DND-41 (cell line): ENCODE measurements at regions not wholly inside any gene's neighbourhood (a gene's known extent, or its start where the extent isn't known, plus 50 kb on each side); places are given as distances from the start of the nearest gene placed in this dataset.

Source experiments
- ATAC-seq: fragments of 200-7000 bp; cut with Tn5 transposase; 3 replicates; pipeline ENCODE4 v1.9.1; 2021; ENCODE audit warnings: low read depth; ENCODE audit not compliant: insufficient read depth
- DNase-seq: peaks from one replicate; pipeline ENCODE4 v3.0.0-alpha.2; 2020
- H2AFZ ChIP-seq: 2 replicates; pipeline ENCODE4 v1.6.0; 2012; ENCODE audit warnings: low read depth, low read length
- H3K27ac ChIP-seq: 2 replicates; pipeline ENCODE4 v1.5.1; 2012; ENCODE audit warnings: low read length, inconsistent platforms
- H3K27me3 ChIP-seq: fragments of 200-600 bp; sonication (generic); 2 replicates; pipeline ENCODE4 v1.6.0; 2012; ENCODE audit warnings: low read length, mild to moderate bottlenecking, inconsistent platforms; ENCODE audit not compliant: insufficient read depth, poor library complexity
- H3K36me3 ChIP-seq: 2 replicates; pipeline ENCODE4 v1.5.1; 2012; ENCODE audit warnings: low read length, inconsistent platforms; ENCODE audit not compliant: insufficient read depth
- H3K4me1 ChIP-seq: 2 replicates; pipeline ENCODE4 v1.5.1; 2012; ENCODE audit warnings: mild to moderate bottlenecking, low read length; ENCODE audit not compliant: insufficient read depth
- H3K4me2 ChIP-seq: 2 replicates; pipeline ENCODE4 v1.6.0; 2012; ENCODE audit warnings: mild to moderate bottlenecking, moderate library complexity, low read length, inconsistent platforms; ENCODE audit not compliant: insufficient read depth
- H3K4me3 ChIP-seq, 2 experiments: fragments of 200-600 bp in 1 of 2; shearing (Covaris generic) in 1 of 2; 2 replicates each; pipeline ENCODE4 v1.5.1; 2012 to 2016; ENCODE audit warnings: inconsistent platforms in 2 of 2, low read length in 2 of 2, mild to moderate bottlenecking in 2 of 2, low read depth in 1 of 2, moderate library complexity in 1 of 2
- H3K79me2 ChIP-seq: 2 replicates; pipeline ENCODE4 v1.6.0; 2012; ENCODE audit warnings: low read length, inconsistent platforms; ENCODE audit not compliant: insufficient read depth
- H3K9ac ChIP-seq: 2 replicates; pipeline ENCODE4 v1.6.0; 2012; ENCODE audit warnings: low read depth, mild to moderate bottlenecking, inconsistent platforms, low read length, moderate library complexity
- H3K9me3 ChIP-seq: 2 replicates; pipeline ENCODE4 v1.5.1; 2012; ENCODE audit warnings: low read length, moderate library complexity, mild to moderate bottlenecking, inconsistent platforms; ENCODE audit not compliant: insufficient read depth, severe bottlenecking
- H4K20me1 ChIP-seq: 2 replicates; pipeline ENCODE4 v1.6.0; 2012; ENCODE audit warnings: low read length; ENCODE audit not compliant: insufficient read depth
- CTCF ChIP-seq: IDR thresholded peaks from 2 replicates; pipeline ENCODE4 v1.5.1; 2012; ENCODE audit warnings: borderline replicate concordance, low read length, moderate library complexity, mild to moderate bottlenecking; ENCODE audit not compliant: poor library complexity, severe bottlenecking; ENCODE audit errors: extremely low read depth
- EZH2 ChIP-seq: IDR thresholded peaks from 3 replicates; pipeline ENCODE4 v1.6.1; 2012; ENCODE audit warnings: borderline replicate concordance, low read depth, mild to moderate bottlenecking, moderate library complexity, low read length, inconsistent platforms; ENCODE audit not compliant: severe bottlenecking

GRCh38 chr5:63629951-63630630, 332.2 kb downstream of the HTR1A start:
- Histone ChIP-seq H3K9ac (no peak overlapping the region), H3K4me1 (no peaks in the 10 kb centered on the region)
- TF ChIP-seq EZH2 (no peak), CTCF (no peak)

GRCh38 chr5:63613442-63613841, 348.8 kb downstream of the HTR1A start:
- no peak for TF ChIP-seq CTCF
- TF ChIP-seq EZH2 = no peak
- Histone ChIP-seq H3K9me3 (no peaks in the 10 kb centered on the region), H3K4me1 (no peaks in the 10 kb centered on the region), H3K4me2 (no peak overlapping the region), H4K20me1 (no peaks in the 10 kb centered on the region), H2AFZ (no peak overlapping the region), H3K27me3 (no peaks in the 10 kb centered on the region), H3K27ac (no peak overlapping the region), H3K9ac (no peak overlapping the region), H3K4me3 (no peak overlapping the region), H3K79me2 (no peaks in the 10 kb centered on the region), H3K36me3 (no peaks in the 10 kb centered on the region)
- ATAC-seq (no peak), DNase-seq (no peak)

More at GRCh38 chr5:63629951-63630630, 332.2 kb downstream of the HTR1A start:
- no peaks in the 10 kb centered on the region for H4K20me1 ChIP-seq
- H3K79me2 ChIP-seq = no peaks in the 10 kb centered on the region
- H3K9me3 ChIP-seq = no peaks in the 10 kb centered on the region
- DNase-seq (no peak), ATAC-seq (no peak)
- H3K27me3 ChIP-seq = no peaks in the 10 kb centered on the region
- no peaks in the 10 kb centered on the region for H3K36me3 ChIP-seq
- no peak overlapping the region for H3K4me3 ChIP-seq
- H2AFZ ChIP-seq = no peak overlapping the region
- no peak overlapping the region for H3K4me2 ChIP-seq
- no peak overlapping the region for H3K27ac ChIP-seq

DNA sequence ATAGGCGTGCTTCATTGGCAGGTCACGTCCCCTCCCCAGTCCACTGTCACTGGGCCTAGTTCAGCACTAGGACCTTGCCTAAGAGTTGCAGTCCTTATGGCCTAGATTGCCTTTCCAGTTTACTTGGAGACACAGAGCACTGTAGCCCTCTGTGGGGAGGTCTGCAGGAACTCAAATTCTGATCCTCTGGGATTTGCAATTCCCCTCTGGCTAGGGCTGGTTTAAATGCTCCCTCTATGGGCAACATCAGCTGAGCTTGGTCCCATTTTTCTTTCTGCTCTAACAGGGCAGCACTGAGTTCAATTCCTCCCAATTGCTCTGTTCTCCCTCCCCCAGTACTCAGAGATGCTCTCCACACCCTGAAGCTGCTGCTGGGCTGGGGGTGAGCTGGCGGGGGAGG, 358.2 kb downstream of the HTR1A start:
- no peaks in the 10 kb centered on the region for H3K79me2 ChIP-seq
- H3K9me3 ChIP-seq = no peaks in the 10 kb centered on the region
- no peaks in the 10 kb centered on the region for H3K27me3 ChIP-seq
- ATAC-seq (no peak), DNase-seq (no peak)
- no peak overlapping the region for H3K9ac ChIP-seq
- no peak overlapping the region for H3K27ac ChIP-seq
- no peaks in the 10 kb centered on the region for H4K20me1 ChIP-seq
- no peaks in the 10 kb centered on the region for H3K4me1 ChIP-seq
- H2AFZ ChIP-seq = no peak overlapping the region
- no peak overlapping the region for H3K4me2 ChIP-seq
- no peak for TF ChIP-seq CTCF
- no peak for TF ChIP-seq EZH2
- H3K4me3 ChIP-seq = no peak overlapping the region
- no peaks in the 10 kb centered on the region for H3K36me3 ChIP-seq

- Histone ChIP-seq H3K4me3 (no peak overlapping the region), H4K20me1 (no peaks in the 10 kb centered on the region), H3K79me2 (no peaks in the 10 kb centered on the region), H3K9ac (no peak overlapping the region), H3K4me2 (no peak overlapping the region), H3K4me1 (no peaks in the 10 kb centered on the region), H3K27me3 (no peaks in the 10 kb centered on the region), H2AFZ (no peak overlapping the region), H3K36me3 (no peaks in the 10 kb centered on the region), H3K9me3 (no peaks in the 10 kb centered on the region), H3K27ac (no peak overlapping the region)
- DNase-seq (no peak), ATAC-seq (no peak)
- no peak for TF ChIP-seq EZH2
- no peak for TF ChIP-seq CTCF
Measured at GRCh38 chr5:63602971-63603370, 359.3 kb downstream of the HTR1A start.
